HG03520 (cell line): ENCODE measurements at regions not wholly inside any gene's neighbourhood (a gene's known extent, or its start where the extent isn't known, plus 50 kb on each side); places are given as distances from the start of the nearest gene placed in this dataset.

ENCODE experiments used
- ATAC-seq: cut with Tn5 transposase; IDR thresholded peaks from one replicate; pipeline ENCODE4 v1.9.1; 2021; ENCODE audit warnings: mild to moderate bottlenecking, moderate library complexity; ENCODE audit not compliant: unreplicated experiment

GRCh38 chr12:66045506-66045905, 85.0 kb downstream of the LLPH start:
- no peak for ATAC-seq

- no peak for ATAC-seq
Observed at GRCh38 chr12:66044731-66045130, 85.8 kb downstream of the LLPH start.

DNA sequence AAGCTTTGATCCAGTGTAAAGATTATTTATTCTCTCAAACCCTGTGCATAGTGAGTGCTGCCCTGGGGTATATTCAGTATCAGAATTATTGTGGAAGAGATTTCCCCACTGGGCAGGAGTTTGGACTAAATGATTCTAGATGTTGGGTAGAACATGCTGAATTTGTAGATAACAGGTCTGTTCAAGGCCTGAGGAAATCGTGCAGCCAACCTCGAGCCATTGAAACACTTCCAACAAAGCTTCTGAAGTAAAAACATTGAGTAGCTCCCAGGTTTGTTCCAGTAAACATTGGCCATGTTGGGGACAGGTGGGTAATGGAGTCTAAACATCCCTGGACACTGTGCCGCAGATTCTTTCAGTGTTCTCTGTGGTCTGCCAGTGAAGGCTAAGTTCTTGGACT, 87.5 kb downstream of the LLPH start:
- no peak for ATAC-seq

GRCh38 chr12:66041651-66042363, 88.7 kb downstream of the LLPH start:
- ATAC-seq, result no peak

DNA sequence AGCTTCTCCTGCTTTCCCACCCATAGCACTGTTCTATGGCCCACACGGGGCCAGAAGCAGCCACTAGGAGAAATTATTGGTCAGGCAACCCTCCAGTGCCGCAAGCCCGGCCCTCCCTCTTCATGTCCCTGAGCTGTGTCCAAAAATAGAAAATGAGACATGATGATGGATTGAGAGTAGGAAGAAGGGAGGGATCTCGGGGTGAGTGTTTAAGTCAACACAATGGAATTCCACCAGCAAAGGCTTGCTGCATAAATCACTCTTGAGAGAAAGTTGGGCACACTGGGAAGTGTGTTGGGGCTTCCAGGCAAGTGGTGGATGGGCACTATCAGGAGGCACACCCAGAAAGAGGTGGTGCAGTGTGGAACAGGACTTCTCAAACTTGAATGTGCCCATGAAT, 94.2 kb downstream of the LLPH start:
- ATAC-seq, result no peak

GRCh38 chr12:66035288-66035966, 95.1 kb downstream of the LLPH start:
- ATAC-seq, result no peak

- no peak for ATAC-seq
Observed at GRCh38 chr12:66033151-66033550, 97.4 kb downstream of the LLPH start.

GRCh38 chr12:66032739-66033138, 97.8 kb downstream of the LLPH start:
- ATAC-seq, result no peak

DNA sequence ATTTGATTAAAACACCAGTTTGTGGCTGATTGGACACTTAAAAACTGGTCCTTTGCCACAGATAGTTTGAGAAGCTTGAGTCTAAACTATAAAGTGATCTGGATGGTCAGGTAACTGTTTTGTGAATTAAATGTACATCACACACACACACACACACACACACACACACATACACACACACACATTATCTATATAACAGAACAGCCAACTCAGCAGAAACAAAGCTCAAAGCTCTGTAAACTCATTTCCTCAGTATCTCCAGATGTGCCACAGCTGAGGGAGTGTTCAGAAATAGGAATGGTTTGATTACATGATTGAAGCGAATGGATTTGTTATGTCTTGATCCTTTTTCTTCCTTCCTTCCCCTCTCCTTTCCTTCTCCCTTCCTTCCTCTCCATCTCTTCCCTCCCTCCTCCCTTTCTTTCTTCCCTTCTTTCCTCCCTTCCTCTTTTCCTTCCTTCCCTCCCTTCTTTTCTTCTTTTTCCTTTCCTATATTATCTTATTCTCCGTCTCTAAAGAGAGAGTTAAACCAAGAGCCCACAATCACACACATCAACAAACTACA, 100.3 kb downstream of the LLPH start:
- no peak for ATAC-seq

- no peak for ATAC-seq
Observed at GRCh38 chr12:66028390-66028789, 102.2 kb downstream of the LLPH start.

DNA sequence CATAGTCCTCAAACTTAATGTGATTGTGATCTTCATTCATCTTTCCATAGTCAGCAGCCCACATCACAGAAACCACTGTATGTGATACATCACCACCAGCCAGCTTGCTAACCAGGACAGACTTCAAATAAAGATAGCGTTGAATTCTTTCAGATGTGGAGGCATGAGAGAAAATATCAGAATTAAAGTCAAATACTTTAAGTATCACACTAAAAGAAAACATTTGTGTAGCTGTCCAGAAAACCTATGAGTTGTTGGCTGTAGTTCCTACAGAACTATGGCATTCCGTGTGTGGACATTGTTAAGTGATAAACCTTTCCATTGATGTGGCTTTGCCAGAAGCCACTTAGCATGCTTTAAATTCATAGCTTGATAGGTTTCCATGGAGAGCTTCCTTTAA, 105.1 kb downstream of the LLPH start:
- no peak for ATAC-seq

DNA sequence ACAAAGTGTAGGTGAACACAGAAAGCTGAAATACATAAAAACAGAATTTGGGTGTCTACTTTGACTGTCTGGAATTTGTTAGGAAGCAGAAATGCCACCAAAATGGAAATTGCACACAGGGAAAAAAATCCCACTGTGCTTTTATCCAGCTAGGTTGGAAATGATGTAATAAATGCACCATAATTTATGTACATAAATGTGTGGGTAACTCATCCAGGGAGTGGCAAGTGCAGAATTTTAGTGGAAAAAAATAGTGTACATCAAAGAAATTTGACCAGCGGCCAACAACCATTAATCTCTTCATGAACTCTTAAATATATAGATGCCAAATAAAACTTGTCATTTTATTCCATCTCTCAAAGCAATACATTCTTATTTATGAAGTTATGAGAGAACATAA, 105.6 kb downstream of the LLPH start:
- ATAC-seq, result no peak

- no peak for ATAC-seq
Observed at GRCh38 chr12:66020481-66020880, 110.1 kb downstream of the LLPH start.

DNA sequence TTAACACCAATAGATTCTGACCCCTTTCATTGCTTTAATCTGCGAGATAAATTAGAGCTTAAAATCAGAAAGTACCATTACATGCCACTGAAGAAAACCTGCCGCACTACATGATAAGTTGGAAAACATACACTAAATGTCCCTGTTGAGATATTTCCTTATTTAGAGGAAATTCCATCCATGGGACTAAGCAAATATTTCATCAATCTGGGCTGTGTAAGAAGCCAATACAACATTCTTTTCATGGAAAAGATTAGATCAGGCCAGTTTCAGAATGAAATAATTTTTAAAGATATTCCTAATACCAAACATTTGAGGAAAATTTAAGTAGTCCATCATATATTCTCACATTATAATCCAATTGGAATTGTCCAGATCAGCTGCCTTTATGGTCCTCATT, 112.8 kb downstream of the LLPH start:
- ATAC-seq, result no peak
